ENCODE measurements at regions not wholly inside any gene's neighbourhood (a gene's known extent, or its start where the extent isn't known, plus 50 kb on each side); places are given as distances from the start of the nearest gene placed in this dataset.

DNA sequence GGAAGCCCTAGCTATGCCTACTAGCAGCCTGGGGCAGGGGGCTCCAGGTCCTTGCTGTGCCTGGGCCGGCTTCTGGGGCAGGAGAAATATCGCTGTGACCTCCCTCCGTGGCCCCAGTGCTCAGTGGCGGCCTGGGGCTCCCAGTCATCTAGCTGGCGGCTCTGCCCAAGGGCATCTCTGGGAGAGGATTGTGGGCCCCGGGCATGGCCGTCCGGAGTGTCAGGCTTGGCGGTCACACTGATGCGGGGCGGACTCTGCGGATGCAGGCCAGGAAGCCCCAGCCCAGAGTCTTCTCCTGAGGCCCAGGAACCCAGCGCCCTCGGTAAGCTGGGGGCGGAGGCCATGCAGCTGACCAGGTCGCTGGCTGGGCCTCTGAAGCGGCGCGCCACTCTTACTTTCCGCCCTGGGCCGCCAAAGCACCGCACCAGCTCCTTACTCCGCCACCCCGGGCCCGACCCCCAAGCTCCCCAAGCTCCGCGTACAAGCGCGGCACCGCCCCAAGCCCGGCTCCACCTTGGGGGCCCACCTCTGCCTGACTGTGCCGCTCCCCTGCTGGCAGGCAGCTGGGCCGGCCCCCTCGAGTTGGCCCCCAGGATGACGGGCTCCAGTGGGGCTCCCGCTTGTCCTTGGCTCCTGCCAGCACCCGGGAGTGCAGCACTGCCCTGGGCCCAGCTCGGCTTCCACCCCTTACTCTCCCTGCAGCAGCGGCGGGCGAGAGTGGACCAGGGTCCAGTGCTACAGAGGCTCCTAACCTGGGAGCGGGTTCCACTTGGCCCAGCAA is 720.0 kb downstream of the PCDH18 start:
- Histone ChIP-seq H4K20me1 (ENCODE audit: control insufficient read depth, insufficient read depth, low read length, poor library complexity, severe bottlenecking) (no peaks in the 10 kb centered on the region), H3K4me1 (ENCODE audit: control insufficient read depth in 2 of 2, insufficient read depth in 2 of 2, low read length in 2 of 2) (no peaks in the 10 kb centered on the region), H3K4me3 (ENCODE audit: control extremely low read depth in 1 of 5, extremely low read depth in 1 of 5, insufficient read depth in 1 of 5, low read depth in 2 of 5, low read length in 4 of 5) (no peak overlapping the region), H3K79me2 (ENCODE audit: control insufficient read depth, insufficient read depth, low read length) (no peaks in the 10 kb centered on the region), H3K36me3 (replicated peaks in 1 of 2; ENCODE audit: control extremely low read depth in 1 of 2, control insufficient read depth in 1 of 2, extremely low read depth in 1 of 2, insufficient read depth in 2 of 2, low read length in 1 of 2) (no peaks in the 10 kb centered on the region), H3K27me3 (replicated peaks in 1 of 4; ENCODE audit: control extremely low read depth in 1 of 4, control insufficient read depth in 3 of 4, insufficient read depth in 4 of 4, low read length in 3 of 4) (no peaks in the 10 kb centered on the region), H3K9me3 (ENCODE audit: control extremely low read depth in 1 of 3, control insufficient read depth in 2 of 3, insufficient read depth in 1 of 3, low read length in 2 of 3) (peaks cover 0 to 26% (median 0%) of the 10 kb centered on the region in 3 donors), H3K9ac (ENCODE audit: low read length) (no peak overlapping the region), H3K27ac (ENCODE audit: low read length in 2 of 2) (no peak overlapping the region), H2AFZ (ENCODE audit: insufficient read depth, low read depth, low read length, poor library complexity, severe bottlenecking) (no peak overlapping the region), H3K4me2 (replicated peaks; ENCODE audit: low read depth, low read length, poor library complexity, severe bottlenecking) (no peak overlapping the region)
- 97% methylated on average over 42 of the region's 42 CpGs for WGBS (ENCODE audit: insufficient coverage)
- intact Hi-C loops (cut with micrococcal nuclease), result no loop called here
- CTCF ChIA-PET, result no interaction called here
- Mint-ChIP-seq H3K27me3 (no peaks in the 10 kb centered on the region), H3K4me1 (no peaks in the 10 kb centered on the region), H3K9me3 (ENCODE audit: insufficient read depth) (peaks cover 3% of the 10 kb centered on the region), H3K4me3 (no peak overlapping the region), H3K27ac (no peak overlapping the region)
- ATAC-seq (ENCODE audit: low read depth) (no peak), DNase-seq (no peak)
- TF ChIP-seq, protein P1, sequence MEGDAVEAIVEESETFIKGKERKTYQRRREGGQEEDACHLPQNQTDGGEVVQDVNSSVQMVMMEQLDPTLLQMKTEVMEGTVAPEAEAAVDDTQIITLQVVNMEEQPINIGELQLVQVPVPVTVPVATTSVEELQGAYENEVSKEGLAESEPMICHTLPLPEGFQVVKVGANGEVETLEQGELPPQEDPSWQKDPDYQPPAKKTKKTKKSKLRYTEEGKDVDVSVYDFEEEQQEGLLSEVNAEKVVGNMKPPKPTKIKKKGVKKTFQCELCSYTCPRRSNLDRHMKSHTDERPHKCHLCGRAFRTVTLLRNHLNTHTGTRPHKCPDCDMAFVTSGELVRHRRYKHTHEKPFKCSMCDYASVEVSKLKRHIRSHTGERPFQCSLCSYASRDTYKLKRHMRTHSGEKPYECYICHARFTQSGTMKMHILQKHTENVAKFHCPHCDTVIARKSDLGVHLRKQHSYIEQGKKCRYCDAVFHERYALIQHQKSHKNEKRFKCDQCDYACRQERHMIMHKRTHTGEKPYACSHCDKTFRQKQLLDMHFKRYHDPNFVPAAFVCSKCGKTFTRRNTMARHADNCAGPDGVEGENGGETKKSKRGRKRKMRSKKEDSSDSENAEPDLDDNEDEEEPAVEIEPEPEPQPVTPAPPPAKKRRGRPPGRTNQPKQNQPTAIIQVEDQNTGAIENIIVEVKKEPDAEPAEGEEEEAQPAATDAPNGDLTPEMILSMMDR (IDR thresholded peaks at IDR 0.05), result no peak
- TF ChIP-seq EZH2 (IDR thresholded peaks at IDR 0.05; ENCODE audit: borderline replicate concordance, insufficient read depth, low read depth, low read length, poor library complexity, severe bottlenecking), result no peak
- POLR2A ChIA-PET, result no interaction called here

DNA sequence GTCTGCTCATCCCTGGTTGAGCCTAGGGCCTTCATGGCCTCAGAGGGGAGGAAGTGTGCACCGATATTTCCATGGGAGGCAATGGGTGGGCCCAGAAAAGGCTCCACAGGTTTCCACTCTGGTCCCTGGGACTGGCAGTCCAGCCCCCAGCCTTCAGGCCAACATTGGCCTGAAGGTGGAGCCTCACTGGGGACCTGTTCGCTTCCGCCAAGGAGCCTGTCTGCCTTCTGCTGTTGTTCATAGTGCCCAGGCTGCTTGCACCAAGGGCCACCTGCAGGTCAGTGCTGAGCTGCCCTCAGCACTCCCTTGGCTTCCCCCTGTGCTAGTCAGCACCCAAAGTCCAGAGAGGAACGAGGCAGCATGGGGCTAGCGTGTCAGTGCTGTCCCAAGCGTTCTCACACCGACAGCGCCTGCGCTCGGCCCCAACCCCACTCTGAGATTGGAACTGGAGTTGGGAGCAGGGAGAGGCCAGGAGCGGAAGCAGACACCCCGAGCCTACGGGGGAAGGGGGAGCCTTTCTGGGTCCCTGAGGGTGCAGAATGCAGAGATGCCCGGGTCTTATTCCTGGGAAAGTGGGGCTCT is 720.7 kb downstream of the PCDH18 start:
- no peak for DNase-seq
- POLR2A ChIA-PET, result no interaction called here
- Histone ChIP-seq H4K20me1 (ENCODE audit: control insufficient read depth, insufficient read depth, low read length, poor library complexity, severe bottlenecking) (no peaks in the 10 kb centered on the region), H3K36me3 (replicated peaks in 1 of 2; ENCODE audit: control extremely low read depth in 1 of 2, control insufficient read depth in 1 of 2, extremely low read depth in 1 of 2, insufficient read depth in 2 of 2, low read length in 1 of 2) (no peaks in the 10 kb centered on the region), H3K27me3 (replicated peaks in 1 of 4; ENCODE audit: control extremely low read depth in 1 of 4, control insufficient read depth in 3 of 4, insufficient read depth in 4 of 4, low read length in 3 of 4) (no peaks in the 10 kb centered on the region), H3K4me1 (ENCODE audit: control insufficient read depth in 2 of 2, insufficient read depth in 2 of 2, low read length in 2 of 2) (no peaks in the 10 kb centered on the region), H2AFZ (ENCODE audit: insufficient read depth, low read depth, low read length, poor library complexity, severe bottlenecking) (no peak overlapping the region), H3K27ac (ENCODE audit: low read length in 2 of 2) (no peak overlapping the region), H3K9me3 (ENCODE audit: control extremely low read depth in 1 of 3, control insufficient read depth in 2 of 3, insufficient read depth in 1 of 3, low read length in 2 of 3) (peaks cover 0 to 26% (median 0%) of the 10 kb centered on the region in 3 donors), H3K9ac (ENCODE audit: low read length) (no peak overlapping the region), H3K4me2 (replicated peaks; ENCODE audit: low read depth, low read length, poor library complexity, severe bottlenecking) (no peak overlapping the region), H3K79me2 (ENCODE audit: control insufficient read depth, insufficient read depth, low read length) (no peaks in the 10 kb centered on the region), H3K4me3 (ENCODE audit: control extremely low read depth in 1 of 5, extremely low read depth in 1 of 5, insufficient read depth in 1 of 5, low read depth in 2 of 5, low read length in 4 of 5) (no peak overlapping the region)
- Mint-ChIP-seq H3K9me3 (ENCODE audit: insufficient read depth) (peaks cover 3% of the 10 kb centered on the region), H3K4me3 (no peak overlapping the region), H3K27me3 (no peaks in the 10 kb centered on the region), H3K4me1 (no peaks in the 10 kb centered on the region), H3K27ac (no peak overlapping the region)
- ATAC-seq (ENCODE audit: low read depth), result no peak
- WGBS (ENCODE audit: insufficient coverage), result 92% methylated on average over 13 of the region's 14 CpGs
- CTCF ChIA-PET, result no interaction called here
- intact Hi-C loops (cut with micrococcal nuclease), result no loop called here
- TF ChIP-seq, protein P1 (IDR thresholded peaks at IDR 0.05), result no peak
- no peak for TF ChIP-seq EZH2 (IDR thresholded peaks at IDR 0.05; ENCODE audit: borderline replicate concordance, insufficient read depth, low read depth, low read length, poor library complexity, severe bottlenecking)
